Astrocyte (in vitro differentiated cells and primary cell): ENCODE measurements at regions not wholly inside any gene's neighbourhood (a gene's known extent, or its start where the extent isn't known, plus 50 kb on each side); places are given as distances from the start of the nearest gene placed in this dataset.

ENCODE experiments used
- DNase-seq: peaks from one replicate; pipeline ENCODE4 v3.0.0-alpha.2; 2010; ENCODE audit warnings: low read depth
- FAIRE-seq: peaks from 2 replicates; lab custom pipeline; 2011; peaks lifted over from hg19 to GRCh38; lab: Jason Lieb, UNC
- H2AFZ ChIP-seq: 2 replicates; pipeline ENCODE4 v1.6.0; 2012; ENCODE audit warnings: low read depth, low read length, inconsistent platforms
- H3K27ac ChIP-seq: 2 replicates; pipeline ENCODE4 v1.5.1; 2011; ENCODE audit warnings: low read depth, low read length, inconsistent platforms
- H3K27me3 ChIP-seq: 2 replicates; pipeline ENCODE4 v1.6.0; 2011; ENCODE audit warnings: low read length, inconsistent platforms; ENCODE audit not compliant: insufficient read depth
- H3K36me3 ChIP-seq: 2 replicates; pipeline ENCODE4 v1.5.1; 2011; ENCODE audit warnings: low read length, inconsistent platforms; ENCODE audit not compliant: insufficient read depth
- H3K4me1 ChIP-seq: 2 replicates; pipeline ENCODE4 v1.5.1; 2011; ENCODE audit warnings: low read length, inconsistent platforms; ENCODE audit not compliant: insufficient read depth
- H3K4me2 ChIP-seq: 2 replicates; pipeline ENCODE4 v1.6.0; 2012; ENCODE audit warnings: low read length, inconsistent platforms
- H3K4me3 ChIP-seq: 2 replicates; pipeline ENCODE4 v1.5.1; 2011; ENCODE audit warnings: low read depth, mild to moderate bottlenecking, low read length, inconsistent platforms; ENCODE audit not compliant: insufficient read depth
- H3K79me2 ChIP-seq: 2 replicates; pipeline ENCODE4 v1.6.0; 2012; ENCODE audit warnings: mild to moderate bottlenecking, low read length, inconsistent platforms; ENCODE audit not compliant: insufficient read depth
- H3K9ac ChIP-seq: 2 replicates; pipeline ENCODE4 v1.6.0; 2012; ENCODE audit warnings: mild to moderate bottlenecking, low read length, inconsistent platforms
- H3K9me3 ChIP-seq: 2 replicates; pipeline ENCODE4 v1.5.1; 2012; ENCODE audit warnings: low read depth, mild to moderate bottlenecking, low read length, inconsistent platforms; ENCODE audit not compliant: insufficient read depth
- H4K20me1 ChIP-seq: 2 replicates; pipeline ENCODE4 v1.6.0; 2012; ENCODE audit warnings: low read length, inconsistent platforms; ENCODE audit not compliant: insufficient read depth
- H3K27ac Mint-ChIP-seq: one replicate; pipeline ENCODE4 v1.8.0; 2021; ENCODE audit warnings: mild to moderate bottlenecking, mixed read lengths; ENCODE audit not compliant: unreplicated experiment
- H3K27me3 Mint-ChIP-seq: one replicate; pipeline ENCODE4 v1.8.0; 2021; ENCODE audit warnings: low read depth, mixed read lengths; ENCODE audit not compliant: unreplicated experiment
- H3K36me3 Mint-ChIP-seq: one replicate; pipeline ENCODE4 v1.8.0; 2021; ENCODE audit warnings: low read depth, mixed read lengths; ENCODE audit not compliant: unreplicated experiment
- H3K4me1 Mint-ChIP-seq: one replicate; pipeline ENCODE4 v1.8.0; 2021; ENCODE audit warnings: low read depth, mixed read lengths; ENCODE audit not compliant: unreplicated experiment
- H3K4me3 Mint-ChIP-seq: one replicate; pipeline ENCODE4 v1.8.0; 2021; ENCODE audit warnings: mild to moderate bottlenecking, moderate library complexity, mixed read lengths; ENCODE audit not compliant: unreplicated experiment
- H3K9me3 Mint-ChIP-seq: one replicate; pipeline ENCODE4 v1.8.0; 2021; ENCODE audit warnings: mild to moderate bottlenecking, mixed read lengths; ENCODE audit not compliant: unreplicated experiment
- EZH2 ChIP-seq: IDR thresholded peaks from 2 replicates; pipeline ENCODE4 v1.6.1; 2012; ENCODE audit warnings: mild to moderate bottlenecking, low read length, inconsistent platforms; ENCODE audit not compliant: insufficient read depth
- TF ChIP-seq, protein P1 (sequence below): IDR thresholded peaks from 2 replicates; pipeline ENCODE4 v1.5.1; 2011; ENCODE audit warnings: low read depth, mild to moderate bottlenecking, inconsistent platforms, low read length, moderate library complexity; ENCODE audit not compliant: insufficient read depth

DNA sequence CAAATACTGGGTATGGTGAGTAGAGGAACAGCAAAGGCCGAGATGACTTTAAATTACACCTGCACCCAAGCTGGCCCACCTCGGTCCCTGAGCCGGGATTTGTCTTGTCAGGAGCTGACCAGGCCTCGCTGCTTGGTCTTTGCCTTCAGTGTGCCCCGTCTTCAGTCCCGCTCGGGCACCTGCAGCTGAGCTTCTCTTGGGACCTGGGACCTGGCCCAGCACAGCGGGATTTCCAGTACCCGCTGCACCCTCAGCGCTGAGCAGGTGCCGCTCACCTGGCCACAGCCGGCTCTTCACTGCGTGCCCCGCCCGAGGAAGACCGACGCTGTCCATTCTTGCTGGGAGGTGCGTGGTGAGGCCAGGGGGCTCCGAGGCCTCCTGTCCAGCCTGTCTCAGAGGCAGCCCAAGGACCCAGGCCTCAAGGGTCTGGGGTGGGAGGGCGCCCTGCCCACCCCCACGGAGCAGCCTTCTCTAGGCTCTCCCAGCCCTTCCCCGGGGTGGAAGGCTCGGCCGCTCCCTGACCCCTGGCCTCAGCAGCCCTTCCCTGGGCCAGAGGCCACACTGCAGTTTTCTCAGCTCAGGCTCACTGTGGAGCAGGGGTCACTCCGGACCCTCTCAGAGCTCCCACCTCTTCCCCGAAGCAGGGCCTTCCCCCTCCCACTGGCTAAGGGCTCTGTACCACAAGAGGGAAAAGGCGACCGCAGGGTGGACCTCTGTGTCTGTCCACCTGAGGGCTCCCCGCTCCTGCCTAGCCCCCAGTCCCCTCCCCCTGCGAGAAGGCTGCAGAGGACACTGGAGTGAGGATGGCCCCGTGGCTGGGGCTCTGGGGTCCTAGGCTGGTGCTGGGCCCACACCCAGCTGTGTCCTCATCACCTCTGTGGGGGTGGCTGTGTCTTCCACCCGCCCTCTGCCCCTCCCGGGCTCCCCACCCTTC lies 119.3 kb downstream of the RNASET2 start:
- Histone ChIP-seq H3K27me3 (peaks cover 3% of the 10 kb centered on the region), H3K4me1 (no peaks in the 10 kb centered on the region), H2AFZ (no peak overlapping the region), H3K9me3 (no peaks in the 10 kb centered on the region), H3K36me3 (no peaks in the 10 kb centered on the region), H3K4me2 (no peak overlapping the region), H3K9ac (no peak overlapping the region), H3K27ac (no peak overlapping the region), H3K79me2 (no peaks in the 10 kb centered on the region), H3K4me3 (no peak overlapping the region), H4K20me1 (no peaks in the 10 kb centered on the region)
- FAIRE-seq (no peak), DNase-seq (no peak)
- Mint-ChIP-seq H3K36me3 (peaks cover 5% of the 10 kb centered on the region), H3K9me3 (peaks cover 12% of the 10 kb centered on the region), H3K27ac (no peak overlapping the region), H3K27me3 (peaks cover 2% of the 10 kb centered on the region), H3K4me1 (no peaks in the 10 kb centered on the region), H3K4me3 (no peak overlapping the region)
- TF ChIP-seq, protein P1, sequence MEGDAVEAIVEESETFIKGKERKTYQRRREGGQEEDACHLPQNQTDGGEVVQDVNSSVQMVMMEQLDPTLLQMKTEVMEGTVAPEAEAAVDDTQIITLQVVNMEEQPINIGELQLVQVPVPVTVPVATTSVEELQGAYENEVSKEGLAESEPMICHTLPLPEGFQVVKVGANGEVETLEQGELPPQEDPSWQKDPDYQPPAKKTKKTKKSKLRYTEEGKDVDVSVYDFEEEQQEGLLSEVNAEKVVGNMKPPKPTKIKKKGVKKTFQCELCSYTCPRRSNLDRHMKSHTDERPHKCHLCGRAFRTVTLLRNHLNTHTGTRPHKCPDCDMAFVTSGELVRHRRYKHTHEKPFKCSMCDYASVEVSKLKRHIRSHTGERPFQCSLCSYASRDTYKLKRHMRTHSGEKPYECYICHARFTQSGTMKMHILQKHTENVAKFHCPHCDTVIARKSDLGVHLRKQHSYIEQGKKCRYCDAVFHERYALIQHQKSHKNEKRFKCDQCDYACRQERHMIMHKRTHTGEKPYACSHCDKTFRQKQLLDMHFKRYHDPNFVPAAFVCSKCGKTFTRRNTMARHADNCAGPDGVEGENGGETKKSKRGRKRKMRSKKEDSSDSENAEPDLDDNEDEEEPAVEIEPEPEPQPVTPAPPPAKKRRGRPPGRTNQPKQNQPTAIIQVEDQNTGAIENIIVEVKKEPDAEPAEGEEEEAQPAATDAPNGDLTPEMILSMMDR = no peak
- no peak for TF ChIP-seq EZH2

DNA sequence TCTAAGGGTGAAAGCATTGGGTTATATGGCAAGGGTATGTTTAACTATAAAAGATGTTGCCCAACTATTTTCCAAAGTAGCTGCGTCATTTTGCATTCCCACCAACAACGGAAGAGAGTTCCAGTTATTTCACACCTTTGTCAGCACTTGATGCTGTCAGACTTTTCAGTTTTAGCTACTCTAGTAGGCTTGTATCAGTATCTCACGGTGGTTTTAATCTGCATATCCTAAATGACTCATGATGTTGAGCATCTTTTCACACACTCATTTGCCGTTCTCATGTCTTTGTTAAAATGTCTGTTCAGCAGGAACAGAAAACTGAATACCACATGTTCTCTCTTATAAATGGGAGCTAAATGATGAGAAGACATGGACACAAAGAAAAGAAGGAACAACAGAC lies 122.3 kb downstream of the RNASET2 start:
- H3K4me1 Mint-ChIP-seq = no peaks in the 10 kb centered on the region
- H3K27ac Mint-ChIP-seq = no peak overlapping the region
- Histone ChIP-seq H2AFZ (no peak overlapping the region), H3K36me3 (no peaks in the 10 kb centered on the region), H3K4me2 (no peak overlapping the region), H4K20me1 (no peaks in the 10 kb centered on the region), H3K27ac (no peak overlapping the region), H3K27me3 (peaks cover 2% of the 10 kb centered on the region), H3K4me3 (no peak overlapping the region), H3K79me2 (no peaks in the 10 kb centered on the region), H3K4me1 (no peaks in the 10 kb centered on the region), H3K9ac (no peak overlapping the region), H3K9me3 (no peaks in the 10 kb centered on the region)
- peaks cover 2% of the 10 kb centered on the region for H3K36me3 Mint-ChIP-seq
- no peak for FAIRE-seq
- peaks cover 2% of the 10 kb centered on the region for H3K27me3 Mint-ChIP-seq
- DNase-seq = no peak
- H3K4me3 Mint-ChIP-seq = no peak overlapping the region
- peaks cover 14% of the 10 kb centered on the region for H3K9me3 Mint-ChIP-seq
- TF ChIP-seq EZH2 = no peak
- TF ChIP-seq, protein P1 = no peak

DNA sequence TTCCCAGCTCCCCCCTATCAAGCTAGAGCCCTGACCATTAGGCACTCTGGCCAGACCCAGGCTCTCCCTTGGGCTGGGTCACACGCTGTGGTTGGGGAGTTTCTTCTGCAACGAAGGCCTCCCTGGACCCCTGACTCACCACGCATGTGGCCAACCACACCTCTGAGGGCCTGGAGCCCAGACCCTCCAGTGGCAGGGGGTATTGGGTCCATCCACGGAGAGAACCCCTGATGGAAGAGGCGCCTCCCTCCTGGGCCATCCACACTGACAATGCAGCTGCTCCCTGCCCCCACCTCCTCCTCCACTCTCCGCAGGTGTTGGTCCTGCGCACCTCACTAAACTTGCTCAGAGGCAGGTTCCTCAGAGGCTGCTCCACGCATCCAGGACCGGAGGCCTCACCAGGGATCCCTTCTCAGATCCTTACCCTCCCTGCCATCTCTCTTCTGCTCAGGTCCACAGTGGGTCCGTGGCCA lies 125.4 kb downstream of the RNASET2 start:
- Mint-ChIP-seq H3K9me3 (peaks cover 11% of the 10 kb centered on the region), H3K36me3 (no peaks in the 10 kb centered on the region), H3K27ac (no peak overlapping the region), H3K4me1 (peaks cover 4% of the 10 kb centered on the region), H3K4me3 (no peak overlapping the region), H3K27me3 (peaks cover 2% of the 10 kb centered on the region)
- TF ChIP-seq, protein P1 = no peak
- TF ChIP-seq EZH2 = no peak
- no peaks in the 10 kb centered on the region for H3K79me2 ChIP-seq
- H3K4me1 ChIP-seq = peaks cover 2% of the 10 kb centered on the region
- no peak overlapping the region for H3K9ac ChIP-seq
- H4K20me1 ChIP-seq = no peaks in the 10 kb centered on the region
- FAIRE-seq = no peak
- no peak for DNase-seq
- no peak overlapping the region for H3K4me2 ChIP-seq
- no peaks in the 10 kb centered on the region for H3K36me3 ChIP-seq
- H3K4me3 ChIP-seq = no peak overlapping the region
- H3K9me3 ChIP-seq = no peaks in the 10 kb centered on the region
- no peak overlapping the region for H3K27ac ChIP-seq
- no peaks in the 10 kb centered on the region for H3K27me3 ChIP-seq
- no peak overlapping the region for H2AFZ ChIP-seq
